ENCODE measurements at regions not wholly inside any gene's neighbourhood (a gene's known extent, or its start where the extent isn't known, plus 50 kb on each side); places are given as distances from the start of the nearest gene placed in this dataset.
"Not testable (repeated sequence)": the region's sequence is repeated elsewhere in the genome, so short reads cannot be mapped to it uniquely, and the experiment has no call there.

DNA sequence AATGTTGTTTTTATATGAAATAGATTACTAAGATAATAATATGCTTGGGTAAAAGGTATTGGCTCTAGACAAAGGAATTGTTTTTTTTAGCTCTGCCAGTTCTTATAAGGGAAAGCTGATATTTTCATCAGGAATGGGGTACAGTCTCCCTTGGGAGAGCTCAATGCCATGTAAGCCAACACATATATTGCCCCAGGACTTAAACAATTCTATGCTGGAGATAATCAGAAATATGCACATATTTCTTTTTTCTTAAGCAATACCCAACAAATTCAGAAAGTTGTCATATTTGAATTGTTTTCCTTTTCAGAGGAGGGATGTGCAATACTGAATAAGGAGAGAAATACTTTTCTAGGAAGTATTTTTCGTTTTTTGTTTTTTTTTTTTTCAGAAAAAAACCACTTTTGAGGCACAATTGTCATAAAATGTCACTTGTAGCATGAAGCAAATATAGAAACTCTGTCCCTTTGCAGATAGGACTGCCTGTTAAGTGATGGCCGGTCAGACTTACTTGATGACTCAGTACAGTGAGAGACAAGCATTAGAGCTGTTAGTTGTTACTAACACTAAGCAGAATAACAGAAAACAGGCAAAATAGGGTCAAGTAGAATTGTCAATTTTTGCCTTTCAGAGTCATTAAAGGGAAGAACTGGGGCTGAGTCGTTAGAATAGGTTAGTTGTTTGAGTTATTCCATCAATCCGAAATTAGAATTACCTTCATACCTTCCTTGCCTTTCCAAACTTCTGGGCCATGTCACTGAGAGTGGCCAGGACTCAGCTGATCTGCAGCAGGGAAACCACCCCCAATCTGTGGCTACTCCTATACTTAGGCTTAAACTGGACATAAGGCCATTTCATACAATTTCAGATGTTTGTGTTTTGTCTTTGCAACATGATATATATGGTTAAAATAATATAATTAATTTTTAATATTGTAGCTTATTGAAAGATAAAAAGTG lies 168.1 kb downstream of the SLC38A4 start:
- DNase-seq (ENCODE audit: low read depth, low spot score): no peak
- H3K4me3 ChIP-seq (ENCODE audit: low read depth, low read length): no peak overlapping the region
- TF ChIP-seq, protein P1, sequence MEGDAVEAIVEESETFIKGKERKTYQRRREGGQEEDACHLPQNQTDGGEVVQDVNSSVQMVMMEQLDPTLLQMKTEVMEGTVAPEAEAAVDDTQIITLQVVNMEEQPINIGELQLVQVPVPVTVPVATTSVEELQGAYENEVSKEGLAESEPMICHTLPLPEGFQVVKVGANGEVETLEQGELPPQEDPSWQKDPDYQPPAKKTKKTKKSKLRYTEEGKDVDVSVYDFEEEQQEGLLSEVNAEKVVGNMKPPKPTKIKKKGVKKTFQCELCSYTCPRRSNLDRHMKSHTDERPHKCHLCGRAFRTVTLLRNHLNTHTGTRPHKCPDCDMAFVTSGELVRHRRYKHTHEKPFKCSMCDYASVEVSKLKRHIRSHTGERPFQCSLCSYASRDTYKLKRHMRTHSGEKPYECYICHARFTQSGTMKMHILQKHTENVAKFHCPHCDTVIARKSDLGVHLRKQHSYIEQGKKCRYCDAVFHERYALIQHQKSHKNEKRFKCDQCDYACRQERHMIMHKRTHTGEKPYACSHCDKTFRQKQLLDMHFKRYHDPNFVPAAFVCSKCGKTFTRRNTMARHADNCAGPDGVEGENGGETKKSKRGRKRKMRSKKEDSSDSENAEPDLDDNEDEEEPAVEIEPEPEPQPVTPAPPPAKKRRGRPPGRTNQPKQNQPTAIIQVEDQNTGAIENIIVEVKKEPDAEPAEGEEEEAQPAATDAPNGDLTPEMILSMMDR (IDR thresholded peaks at IDR 0.05; ENCODE audit: low read depth, low read length): no peak
- in situ Hi-C loops (cut with HindIII; ENCODE audit: low sequenced_read_pairs): no loop called here

- DNase-seq (ENCODE audit: low read depth, low spot score); H3K4me3 ChIP-seq (ENCODE audit: low read depth, low read length); in situ Hi-C loops (cut with HindIII; ENCODE audit: low sequenced_read_pairs): not testable (repeated sequence)
Measured at GRCh38 chr12:46655984-46656383, 169.8 kb downstream of the SLC38A4 start.

DNA sequence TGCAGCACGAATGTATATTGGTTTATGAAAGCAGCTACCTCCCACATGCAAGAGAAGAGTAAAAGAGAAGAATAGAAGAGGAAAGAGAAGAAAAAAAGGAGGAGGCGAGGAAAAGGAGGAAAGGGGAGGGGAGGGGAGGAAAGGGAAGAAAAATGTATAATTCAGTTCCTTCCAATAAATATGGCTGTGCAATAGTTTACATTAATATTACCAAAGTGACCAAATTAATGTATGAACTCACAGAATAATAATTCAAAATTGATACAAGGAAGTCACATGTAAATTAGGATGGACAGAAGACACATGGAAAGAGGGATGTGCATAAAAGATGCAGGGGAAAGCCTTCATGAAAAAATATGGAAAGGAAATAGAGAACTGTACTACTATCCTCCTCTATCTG lies 172.5 kb downstream of the SLC38A4 start:
- TF ChIP-seq, protein P1 (IDR thresholded peaks at IDR 0.05; ENCODE audit: low read depth, low read length): no peak
- H3K4me3 ChIP-seq (ENCODE audit: low read depth, low read length): no peak overlapping the region
- no peak for DNase-seq (ENCODE audit: low read depth, low spot score)
- in situ Hi-C loops (cut with HindIII; ENCODE audit: low sequenced_read_pairs): no loop called here

GRCh38 chr12:46652692-46653091 lies 173.1 kb downstream of the SLC38A4 start:
- no peak for DNase-seq (ENCODE audit: low read depth, low spot score)
- no peak overlapping the region for H3K4me3 ChIP-seq (ENCODE audit: low read depth, low read length)
- in situ Hi-C loops (cut with HindIII; ENCODE audit: low sequenced_read_pairs): no loop called here
- TF ChIP-seq, protein P1 (IDR thresholded peaks at IDR 0.05; ENCODE audit: low read depth, low read length): no peak

GRCh38 chr12:46650688-46651087 lies 175.1 kb downstream of the SLC38A4 start:
- no peak overlapping the region for H3K4me3 ChIP-seq (ENCODE audit: low read depth, low read length)
- DNase-seq (ENCODE audit: low read depth, low spot score): no peak
- in situ Hi-C loops (cut with HindIII; ENCODE audit: low sequenced_read_pairs): no loop called here
- TF ChIP-seq, protein P1 (IDR thresholded peaks at IDR 0.05; ENCODE audit: low read depth, low read length): no peak

DNA sequence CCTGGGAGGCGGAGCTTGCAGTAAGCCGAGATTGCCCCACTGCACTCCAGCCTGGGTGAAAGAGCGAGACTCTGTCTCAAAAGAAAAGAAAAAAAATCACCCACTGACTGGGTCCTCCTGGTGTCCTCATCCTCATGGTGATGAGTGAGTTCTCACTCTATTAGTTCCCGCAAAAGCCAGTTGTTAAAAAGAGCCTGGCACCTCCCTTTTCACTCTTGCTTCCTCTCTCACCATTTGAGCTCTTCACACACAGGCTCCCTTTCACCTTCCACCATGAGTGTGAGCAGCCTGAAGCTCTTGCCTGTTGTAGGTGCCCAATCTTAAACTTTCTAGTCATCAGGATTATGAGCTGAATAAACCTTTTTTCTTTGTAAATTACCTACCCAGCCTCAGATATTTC lies 176.4 kb downstream of the SLC38A4 start:
- DNase-seq (ENCODE audit: low read depth, low spot score): no peak
- no peak overlapping the region for H3K4me3 ChIP-seq (ENCODE audit: low read depth, low read length)
- TF ChIP-seq, protein P1 (IDR thresholded peaks at IDR 0.05; ENCODE audit: low read depth, low read length): no peak
- in situ Hi-C loops (cut with HindIII; ENCODE audit: low sequenced_read_pairs): no loop called here

DNA sequence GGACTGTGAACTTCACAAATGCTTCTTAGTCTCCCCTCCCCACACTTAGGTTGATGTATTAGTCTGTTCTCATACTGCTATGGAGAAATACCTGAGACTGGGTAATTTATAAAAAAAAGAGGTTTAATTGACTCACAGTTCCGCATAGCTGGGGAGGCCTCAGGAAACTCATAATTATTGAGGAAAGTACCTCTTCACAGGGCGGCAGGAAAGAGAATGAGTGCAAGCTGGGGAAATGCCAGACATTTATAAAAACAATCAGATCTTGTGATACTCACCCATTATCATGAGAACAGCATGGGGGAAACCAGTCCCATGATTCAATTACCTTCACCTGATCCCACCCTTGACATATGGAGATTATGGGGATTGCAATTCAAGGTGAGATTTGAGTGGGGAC lies 178.8 kb downstream of the SLC38A4 start:
- TF ChIP-seq, protein P1 (IDR thresholded peaks at IDR 0.05; ENCODE audit: low read depth, low read length): no peak
- in situ Hi-C loops (cut with HindIII; ENCODE audit: low sequenced_read_pairs): no loop called here
- H3K4me3 ChIP-seq (ENCODE audit: low read depth, low read length): no peak overlapping the region
- no peak for DNase-seq (ENCODE audit: low read depth, low spot score)

DNA sequence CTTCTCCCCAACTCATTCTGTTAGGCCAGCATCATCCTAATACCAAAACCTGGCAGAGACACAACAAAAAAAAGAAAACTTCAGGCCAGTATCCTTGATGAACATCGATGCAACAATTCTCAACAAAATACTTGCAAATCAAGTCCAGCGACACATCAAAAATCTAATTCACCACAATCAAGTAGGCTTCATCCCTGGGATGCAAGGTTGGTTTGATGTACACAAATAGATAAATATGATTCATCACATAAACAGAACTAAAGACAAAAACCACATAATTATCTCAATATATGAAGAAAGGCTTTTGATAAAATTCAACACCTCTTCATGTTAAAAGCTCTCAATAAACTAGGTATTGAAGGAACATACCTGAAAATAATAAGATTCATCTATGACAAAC lies 184.1 kb downstream of the SLC38A4 start:
- DNase-seq (ENCODE audit: low read depth, low spot score); in situ Hi-C loops (cut with HindIII; ENCODE audit: low sequenced_read_pairs); H3K4me3 ChIP-seq (ENCODE audit: low read depth, low read length): not testable (repeated sequence)

Data from astrocyte of the spinal cord (primary cell).